GM19025 (cell line): ENCODE measurements at regions not wholly inside any gene's neighbourhood (a gene's known extent, or its start where the extent isn't known, plus 50 kb on each side); places are given as distances from the start of the nearest gene placed in this dataset.

Experiments used
- ATAC-seq: cut with Tn5 transposase; IDR thresholded peaks from one replicate; pipeline ENCODE4 v1.9.1; 2021; ENCODE audit warnings: mild to moderate bottlenecking, low read depth, moderate library complexity; ENCODE audit not compliant: unreplicated experiment

- no peak for ATAC-seq
Observed at GRCh38 chr3:124230432-124230831, 238.5 kb upstream of the ROPN1 start.

- no peak for ATAC-seq
Observed at GRCh38 chr3:124230998-124231397, 239.1 kb upstream of the ROPN1 start.

DNA sequence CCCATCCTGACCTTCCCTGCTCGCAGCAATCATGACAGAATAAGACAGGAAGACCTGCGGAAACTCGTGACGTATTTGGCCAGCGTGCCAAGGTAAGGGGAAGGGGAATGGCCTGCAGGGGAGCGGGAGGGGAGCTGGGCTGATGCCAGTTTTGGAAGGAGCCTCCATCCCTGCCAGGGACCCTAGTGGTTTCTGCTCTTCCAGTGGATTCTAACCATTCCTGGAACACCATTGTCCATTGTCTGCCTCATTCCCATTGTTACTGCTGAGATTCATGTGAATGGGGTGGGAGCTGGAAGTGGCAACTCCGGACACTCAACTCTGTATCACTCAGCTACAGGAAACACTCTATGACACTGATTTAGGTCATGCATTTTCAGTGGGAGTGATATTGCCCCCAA is 242.9 kb upstream of the ROPN1 start:
- ATAC-seq: no peak

- no peak for ATAC-seq
Observed at GRCh38 chr3:124235446-124235845, 243.5 kb upstream of the ROPN1 start.

- no peak for ATAC-seq
Observed at GRCh38 chr3:124243177-124243859, 251.4 kb upstream of the ROPN1 start.

GRCh38 chr3:124246376-124246775 is 254.5 kb upstream of the ROPN1 start:
- ATAC-seq: no peak

- ATAC-seq: no peak
Observed at GRCh38 chr3:124246949-124247348, 255.0 kb upstream of the ROPN1 start.

GRCh38 chr3:124248471-124249028 is 256.6 kb upstream of the ROPN1 start:
- no peak for ATAC-seq

DNA sequence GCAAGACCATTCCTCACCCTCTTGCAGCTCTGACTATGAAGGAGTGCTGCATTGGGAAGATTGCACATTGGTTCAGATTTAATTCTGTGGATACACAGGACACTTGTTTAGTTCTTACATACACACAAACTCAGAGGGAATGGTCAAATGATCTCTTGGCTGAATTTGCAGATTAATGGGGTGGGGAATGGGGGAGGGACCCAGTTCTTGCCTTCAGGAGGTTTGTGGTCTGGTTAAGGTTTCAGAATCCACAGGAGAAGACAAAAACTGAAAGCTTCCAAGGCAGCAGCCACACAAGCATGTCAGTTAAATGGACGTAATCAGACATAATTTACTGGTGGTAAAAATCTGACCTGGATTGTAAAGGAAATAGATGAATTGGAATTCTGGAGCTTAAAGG is 257.1 kb upstream of the ROPN1 start:
- no peak for ATAC-seq

DNA sequence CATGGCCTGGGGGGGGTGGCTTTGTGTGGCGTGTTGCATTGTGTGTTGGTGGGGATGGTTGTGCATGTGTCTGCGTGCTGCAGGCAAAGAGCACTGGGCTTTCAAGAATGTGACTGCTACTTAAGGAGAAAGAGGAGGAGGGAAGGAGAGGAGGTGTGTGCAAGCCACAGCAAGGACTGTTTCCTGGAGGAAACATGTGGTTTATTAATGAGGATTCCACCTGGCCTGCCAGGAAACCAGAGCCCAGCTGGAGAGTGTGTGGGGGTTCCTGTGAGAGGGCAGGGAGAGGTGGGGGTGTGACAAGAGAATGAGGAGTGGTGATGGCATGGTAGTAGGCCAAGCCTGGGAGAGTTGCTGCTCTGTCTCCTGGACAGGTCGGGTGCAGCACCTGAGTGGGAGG is 258.1 kb upstream of the ROPN1 start:
- ATAC-seq: no peak

GRCh38 chr3:124256156-124256555 is 264.2 kb upstream of the ROPN1 start:
- no peak for ATAC-seq

GRCh38 chr3:124256599-124256998 is 264.7 kb upstream of the ROPN1 start:
- no peak for ATAC-seq

- no peak for ATAC-seq
Observed at GRCh38 chr3:124257336-124257864, 265.5 kb upstream of the ROPN1 start.

GRCh38 chr3:124258057-124258500 is 266.2 kb upstream of the ROPN1 start:
- ATAC-seq: no peak

DNA sequence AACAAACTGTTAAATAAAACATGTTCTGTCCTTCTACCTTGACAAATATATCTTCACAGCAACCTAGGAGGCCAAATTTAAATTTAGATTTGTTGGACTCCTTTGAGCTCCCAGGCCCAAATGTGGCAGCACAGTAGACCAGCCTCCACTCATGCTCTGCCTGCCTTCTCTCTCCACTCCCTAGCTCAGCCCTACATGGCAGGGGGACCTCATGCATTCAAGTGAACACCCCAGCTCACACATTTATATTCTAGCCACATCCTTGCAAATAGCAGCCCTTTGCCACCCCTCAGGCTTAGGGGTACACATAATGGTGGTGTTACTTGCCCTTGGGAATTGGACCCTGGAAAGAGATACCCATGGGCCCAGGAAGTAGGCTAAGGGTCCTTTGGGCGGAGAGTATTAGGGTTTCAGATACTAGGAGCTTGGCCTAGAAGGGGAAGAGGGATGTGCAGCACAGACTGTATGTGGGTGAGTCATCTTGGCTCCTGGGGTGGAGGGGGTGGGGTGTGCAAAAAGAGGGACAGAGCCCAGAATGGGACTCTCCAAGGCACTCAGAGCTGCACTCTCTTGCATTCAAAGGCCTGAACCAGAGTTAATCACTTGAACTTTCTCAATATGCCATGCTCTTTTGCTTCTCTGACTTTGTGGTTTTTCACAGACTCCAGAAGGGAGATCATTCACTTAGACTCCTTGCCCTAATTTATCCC is 268.4 kb upstream of the ROPN1 start:
- ATAC-seq: no peak

DNA sequence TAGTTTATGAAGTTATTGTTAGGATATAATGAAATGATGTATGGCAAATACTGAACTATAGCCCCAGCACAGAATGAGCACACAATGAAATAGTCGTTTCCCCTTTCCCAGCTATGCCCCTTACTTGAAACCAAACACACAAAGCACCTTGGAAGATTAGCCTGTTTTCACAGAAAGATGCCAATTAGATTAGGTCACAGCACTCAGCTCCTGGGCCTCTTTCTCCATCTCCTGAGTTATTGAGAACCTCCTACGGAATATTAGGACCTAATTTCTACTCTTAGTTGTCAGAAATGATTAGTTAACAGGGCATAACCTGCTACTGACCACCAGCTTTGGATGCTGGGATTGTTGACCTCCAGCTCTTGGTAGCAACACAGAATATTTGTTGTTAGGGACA is 269.4 kb upstream of the ROPN1 start:
- no peak for ATAC-seq

DNA sequence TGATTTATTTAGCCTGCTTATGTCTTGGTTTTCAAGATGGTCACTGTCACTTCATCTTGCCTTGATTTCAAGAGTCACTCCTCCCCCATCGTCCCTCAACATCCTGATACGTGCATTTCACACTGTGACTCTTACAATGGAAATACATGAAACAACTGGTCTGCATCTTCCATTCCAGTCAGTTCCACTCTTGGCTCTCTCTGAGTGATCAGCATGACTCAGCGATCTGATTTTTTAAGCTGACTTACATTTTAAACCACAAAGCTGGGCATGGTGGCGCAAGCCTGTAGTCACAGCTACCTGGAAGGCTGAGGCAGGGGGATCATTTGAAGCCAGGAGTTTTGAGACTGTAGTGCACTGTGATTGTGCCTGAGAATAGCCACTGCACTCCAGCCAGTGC is 271.2 kb upstream of the ROPN1 start:
- ATAC-seq: no peak

DNA sequence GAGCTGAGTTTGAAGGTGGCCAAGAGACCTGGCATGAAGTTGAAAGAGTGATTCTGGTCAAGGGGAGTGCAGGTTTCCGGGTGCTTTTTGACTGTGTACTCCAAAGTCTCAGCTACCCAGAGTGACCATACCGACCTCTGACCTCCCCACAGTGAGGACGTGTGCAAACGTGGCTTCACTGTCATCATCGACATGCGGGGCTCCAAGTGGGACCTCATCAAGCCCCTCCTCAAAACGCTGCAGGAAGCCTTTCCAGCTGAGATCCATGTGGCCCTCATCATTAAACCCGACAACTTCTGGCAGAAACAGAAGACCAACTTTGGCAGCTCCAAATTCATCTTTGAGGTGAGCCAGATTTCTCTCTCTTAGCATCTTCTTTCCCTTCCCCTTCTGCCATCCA is 272.4 kb upstream of the ROPN1 start:
- ATAC-seq: no peak

DNA sequence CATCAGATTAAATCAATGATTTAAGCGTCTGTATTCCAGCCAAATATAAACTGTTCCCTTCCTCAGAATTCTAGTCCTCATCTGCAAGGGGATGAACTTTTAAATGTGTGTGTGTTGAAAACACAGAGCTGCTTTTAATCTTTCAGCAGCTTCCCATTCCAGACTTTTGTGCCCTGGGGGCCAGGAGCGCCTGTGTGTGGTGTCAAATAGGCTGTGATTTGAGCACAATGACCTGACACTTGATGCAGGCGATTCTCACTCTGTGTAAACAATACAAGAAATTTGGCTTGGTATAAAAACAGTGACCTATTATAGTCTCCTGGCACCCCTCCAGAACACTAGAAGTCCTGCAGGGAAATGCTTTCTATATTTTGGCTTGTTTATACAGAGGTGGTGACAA is 274.6 kb upstream of the ROPN1 start:
- no peak for ATAC-seq

GRCh38 chr3:124267406-124267805 is 275.5 kb upstream of the ROPN1 start:
- no peak for ATAC-seq

GRCh38 chr3:124268355-124268754 is 276.4 kb upstream of the ROPN1 start:
- no peak for ATAC-seq

DNA sequence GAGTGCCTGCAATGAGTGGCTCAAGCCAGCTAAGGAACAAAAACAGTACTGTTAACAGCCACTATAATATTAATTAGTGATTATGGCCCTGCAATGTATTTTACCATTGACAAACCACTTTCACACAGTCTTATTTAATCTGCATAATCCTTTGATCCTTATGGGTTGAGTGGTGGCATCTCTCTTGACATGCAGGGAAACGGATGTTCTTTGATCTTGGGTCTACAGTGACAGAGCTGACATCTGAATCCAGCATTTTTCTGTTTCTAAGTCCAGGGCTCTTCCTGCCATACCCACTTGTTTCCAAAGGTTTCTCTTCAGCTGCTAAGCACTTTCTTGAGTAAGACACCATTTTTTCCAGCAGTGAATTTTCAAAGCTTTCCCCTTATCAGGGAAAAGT is 277.7 kb upstream of the ROPN1 start:
- no peak for ATAC-seq
